Prostate gland (tissue), 2 donors: ENCODE measurements at regions not wholly inside any gene's neighbourhood (a gene's known extent, or its start where the extent isn't known, plus 50 kb on each side); places are given as distances from the start of the nearest gene placed in this dataset.

ENCODE experiments used
- DNase-seq: peaks from one replicate; pipeline ENCODE4 v3.0.0-alpha.2; 2019; ENCODE audit warnings: low spot score
- H3K27ac ChIP-seq, 2 donors: fragments of 200-600 bp; sonication (generic); 2 replicates each; pipeline ENCODE4 v1.5.1; 2017 to 2019
- H3K27me3 ChIP-seq: fragments of 200-600 bp; sonication (generic); replicated peaks from 2 replicates; pipeline ENCODE4 v1.5.1; 2019; ENCODE audit not compliant: insufficient read depth
- H3K36me3 ChIP-seq, 2 donors: fragments of 200-600 bp; sonication (generic); 1 replicate in 1 of 2; 2 replicates in 1 of 2; pipeline versions ENCODE4 v1.5.1 to v1.8.1; 2017 to 2019
- H3K4me1 ChIP-seq: fragments of 200-600 bp; sonication (generic); replicated peaks from 2 replicates; pipeline ENCODE4 v1.5.1; 2019
- H3K4me3 ChIP-seq, 2 donors: fragments of 200-600 bp; sonication (generic); 2 replicates each; pipeline ENCODE4 v1.5.1; 2017 to 2019
- H3K9me3 ChIP-seq: fragments of 200-600 bp; sonication (generic); 2 replicates; pipeline ENCODE4 v1.5.1; 2017
- POLR2A ChIP-seq: fragments of 450-650 bp; IDR thresholded peaks from one replicate; pipeline ENCODE4 v1.6.1; 2016; ENCODE audit warnings: antibody characterized with exemption, mild to moderate bottlenecking
- POLR2AphosphoS5 ChIP-seq: sonication (generic); formaldehyde crosslinking; IDR thresholded peaks from one replicate; pipeline ENCODE4 v1.6.1; 2017; ENCODE audit warnings: antibody characterized with exemption
- WGBS: methylation state at CpG from one replicate; pipeline ENCODE4 v1.1.5; 2018; 5-methylcytosine and 5-hydroxymethylcytosine counted together
- intact Hi-C: fragments of 100-400 bp; cut with DNase I; formaldehyde crosslinking; loops from one replicate; pipeline ENCODE4 v1.14.2; 2022
- TF ChIP-seq, protein P1 (sequence below), 4 experiments: fragments of 200-600 bp in 2 of 4; fragments of 450-650 bp in 2 of 4; sonication (generic) in 2 of 4; IDR thresholded peaks; 1 replicate in 3 of 4; 2 replicates in 1 of 4; pipeline ENCODE4 v1.5.1; 2016 to 2019; ENCODE audit warnings: antibody characterized with exemption in 4 of 4, mild to moderate bottlenecking in 2 of 4, moderate library complexity in 2 of 4

DNA sequence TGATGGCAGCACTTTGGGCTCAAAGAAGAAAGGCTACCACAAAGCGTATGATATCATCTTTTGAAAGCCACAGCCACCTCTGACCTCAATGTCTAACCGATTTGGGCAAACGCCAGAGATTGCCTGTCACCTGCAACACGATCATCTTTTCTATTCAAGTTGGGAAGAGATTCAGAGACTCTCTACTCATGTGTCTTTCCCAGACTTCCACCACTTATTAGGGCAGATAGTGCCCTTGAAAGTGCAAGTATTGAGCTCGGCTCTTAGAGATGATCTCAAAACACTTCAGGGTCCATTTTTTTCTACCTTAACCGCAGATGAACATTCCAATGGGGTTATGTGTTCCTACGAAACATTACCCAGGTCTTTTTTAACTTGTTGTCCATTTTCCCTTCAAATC lies 213.7 kb downstream of the DRD1 start:
- no peaks in the 10 kb centered on the region for H3K9me3 ChIP-seq
- WGBS = 74% methylated on average over 7 of the region's 7 CpGs
- H3K36me3 ChIP-seq = no peaks in the 10 kb centered on the region
- DNase-seq = no peak
- H3K4me3 ChIP-seq = no peak overlapping the region
- no peak for TF ChIP-seq POLR2A
- no peak for TF ChIP-seq POLR2AphosphoS5
- TF ChIP-seq, protein P1, sequence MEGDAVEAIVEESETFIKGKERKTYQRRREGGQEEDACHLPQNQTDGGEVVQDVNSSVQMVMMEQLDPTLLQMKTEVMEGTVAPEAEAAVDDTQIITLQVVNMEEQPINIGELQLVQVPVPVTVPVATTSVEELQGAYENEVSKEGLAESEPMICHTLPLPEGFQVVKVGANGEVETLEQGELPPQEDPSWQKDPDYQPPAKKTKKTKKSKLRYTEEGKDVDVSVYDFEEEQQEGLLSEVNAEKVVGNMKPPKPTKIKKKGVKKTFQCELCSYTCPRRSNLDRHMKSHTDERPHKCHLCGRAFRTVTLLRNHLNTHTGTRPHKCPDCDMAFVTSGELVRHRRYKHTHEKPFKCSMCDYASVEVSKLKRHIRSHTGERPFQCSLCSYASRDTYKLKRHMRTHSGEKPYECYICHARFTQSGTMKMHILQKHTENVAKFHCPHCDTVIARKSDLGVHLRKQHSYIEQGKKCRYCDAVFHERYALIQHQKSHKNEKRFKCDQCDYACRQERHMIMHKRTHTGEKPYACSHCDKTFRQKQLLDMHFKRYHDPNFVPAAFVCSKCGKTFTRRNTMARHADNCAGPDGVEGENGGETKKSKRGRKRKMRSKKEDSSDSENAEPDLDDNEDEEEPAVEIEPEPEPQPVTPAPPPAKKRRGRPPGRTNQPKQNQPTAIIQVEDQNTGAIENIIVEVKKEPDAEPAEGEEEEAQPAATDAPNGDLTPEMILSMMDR (IDR thresholded peaks at IDR 0.05) = no peak
- H3K4me1 ChIP-seq = no peaks in the 10 kb centered on the region
- intact Hi-C loops = no loop called here
- no peak overlapping the region for H3K27ac ChIP-seq
- H3K27me3 ChIP-seq = no peaks in the 10 kb centered on the region

DNA sequence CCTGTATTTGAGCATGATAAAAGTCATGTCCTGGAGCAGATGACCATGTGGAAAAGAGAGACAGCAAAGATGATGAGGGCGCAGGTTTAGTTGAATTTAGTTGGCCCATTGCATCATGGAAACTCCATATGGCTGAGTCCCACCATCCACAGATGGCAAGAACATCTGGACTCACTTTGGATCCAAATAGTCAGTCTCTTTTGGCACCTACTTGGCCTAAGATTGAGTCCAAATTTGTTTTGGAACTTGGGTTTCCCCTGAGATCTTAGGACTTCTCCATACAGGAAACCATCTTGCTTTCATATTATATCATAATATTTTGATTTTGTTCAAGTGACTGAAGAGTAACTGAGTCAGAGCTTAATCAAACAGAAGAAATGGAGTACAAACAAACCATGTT lies 217.5 kb downstream of the DRD1 start:
- intact Hi-C loops = no loop called here
- Histone ChIP-seq H3K9me3 (no peaks in the 10 kb centered on the region), H3K4me3 (no peak overlapping the region), H3K27ac (no peak overlapping the region), H3K27me3 (no peaks in the 10 kb centered on the region), H3K4me1 (no peaks in the 10 kb centered on the region), H3K36me3 (no peaks in the 10 kb centered on the region)
- no peak for DNase-seq
- no peak for TF ChIP-seq POLR2AphosphoS5
- TF ChIP-seq, protein P1 (IDR thresholded peaks at IDR 0.05) = no peak
- TF ChIP-seq POLR2A = no peak
- 94% methylated on average over 1 of the region's 1 CpG for WGBS

DNA sequence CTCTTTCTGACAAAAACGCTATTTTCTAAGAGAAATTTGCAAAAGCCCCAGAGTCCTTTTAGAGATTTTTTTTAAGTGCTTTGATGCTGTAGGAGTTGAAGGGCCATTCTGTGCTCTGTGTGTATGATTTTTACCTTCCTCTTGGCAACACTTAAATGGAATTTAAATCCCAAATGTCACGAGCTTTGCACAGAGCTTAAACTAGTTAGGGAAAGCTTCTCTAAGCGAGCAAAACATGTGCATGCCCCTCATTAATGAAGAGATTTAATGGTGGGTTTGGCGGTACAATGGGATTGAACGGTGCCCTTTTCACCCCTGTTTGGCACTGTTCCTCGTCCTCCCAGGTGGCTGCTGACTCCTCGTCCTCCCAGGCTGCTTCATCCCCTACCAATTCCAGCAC lies 220.7 kb downstream of the DRD1 start:
- intact Hi-C loops = no loop called here
- Histone ChIP-seq H3K27ac (no peak overlapping the region), H3K36me3 (no peaks in the 10 kb centered on the region), H3K4me3 (no peak overlapping the region), H3K4me1 (no peaks in the 10 kb centered on the region), H3K9me3 (no peaks in the 10 kb centered on the region), H3K27me3 (no peaks in the 10 kb centered on the region)
- TF ChIP-seq POLR2AphosphoS5 (no peak), POLR2A (no peak)
- TF ChIP-seq, protein P1 (IDR thresholded peaks at IDR 0.05) = no peak
- DNase-seq = no peak
- WGBS = 20% methylated on average over 7 of the region's 7 CpGs

DNA sequence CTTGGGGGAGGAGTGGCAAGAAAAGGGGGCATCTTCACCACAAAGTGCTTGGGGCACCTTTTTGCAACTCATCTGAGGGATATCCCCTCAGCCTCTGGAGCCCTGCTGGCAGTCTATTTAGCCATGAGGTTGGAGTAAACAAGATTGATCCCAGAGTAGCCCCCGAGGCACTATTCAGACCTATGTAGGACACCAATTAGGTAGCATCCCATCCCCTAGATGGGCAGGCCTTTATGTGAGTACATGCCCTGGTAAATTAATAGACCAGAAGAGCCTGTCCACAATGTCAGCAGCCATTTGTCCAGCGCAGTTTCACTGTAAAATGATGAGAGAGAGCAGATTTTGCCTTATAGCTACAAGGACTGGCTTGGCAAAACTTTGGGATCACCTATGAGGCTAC lies 221.4 kb downstream of the DRD1 start:
- Histone ChIP-seq H3K9me3 (no peaks in the 10 kb centered on the region), H3K36me3 (no peaks in the 10 kb centered on the region), H3K4me3 (no peak overlapping the region), H3K27ac (no peak overlapping the region), H3K27me3 (no peaks in the 10 kb centered on the region), H3K4me1 (no peaks in the 10 kb centered on the region)
- DNase-seq = no peak
- WGBS = 100% methylated on average over 2 of the region's 2 CpGs
- TF ChIP-seq POLR2A (no peak), POLR2AphosphoS5 (no peak)
- TF ChIP-seq, protein P1 (IDR thresholded peaks at IDR 0.05) = no peak
- intact Hi-C loops = no loop called here

DNA sequence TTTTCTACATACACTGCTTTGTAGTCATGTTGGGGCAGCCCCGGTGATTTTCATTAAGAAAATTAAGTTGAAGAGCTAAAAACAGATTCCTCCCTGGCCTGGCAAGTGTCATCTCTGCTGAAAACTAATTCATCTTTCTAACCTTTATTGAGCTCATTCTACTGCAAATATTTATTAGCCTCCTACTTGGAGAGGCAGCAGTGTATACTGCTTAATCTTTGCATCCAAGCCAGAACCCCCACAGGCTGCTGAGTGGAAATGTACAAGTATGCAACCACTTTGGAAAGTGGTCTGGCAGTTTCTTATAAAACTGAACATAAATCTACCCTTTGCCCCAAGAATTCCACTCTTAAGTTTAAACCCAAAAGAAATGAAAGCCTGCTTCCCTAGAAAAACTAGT lies 223.4 kb downstream of the DRD1 start:
- TF ChIP-seq, protein P1 (IDR thresholded peaks at IDR 0.05) = no peak
- TF ChIP-seq POLR2AphosphoS5 (no peak), POLR2A (no peak)
- Histone ChIP-seq H3K9me3 (no peaks in the 10 kb centered on the region), H3K36me3 (no peaks in the 10 kb centered on the region), H3K4me3 (no peak overlapping the region), H3K27ac (no peak overlapping the region), H3K27me3 (no peaks in the 10 kb centered on the region), H3K4me1 (no peaks in the 10 kb centered on the region)
- no peak for DNase-seq
- WGBS = 38% methylated on average over 1 of the region's 1 CpG
- intact Hi-C loops = no loop called here
